H1 (cell line): ENCODE measurements at regions not wholly inside any gene's neighbourhood (a gene's known extent, or its start where the extent isn't known, plus 50 kb on each side); places are given as distances from the start of the nearest gene placed in this dataset.

Source experiments
- CTCF ChIA-PET: fragments of 300-600 bp; sonication (Branson Sonifier 250); formaldehyde crosslinking; loops from one replicate; lab custom pipeline; 2021; ENCODE audit not compliant: partially characterized antibody; lab: Charles Lee
- POLR2A ChIA-PET: fragments of 300-600 bp; sonication (Branson Sonifier 250); formaldehyde crosslinking; loops from one replicate; lab custom pipeline; 2021; ENCODE audit warnings: inconsistent platforms; ENCODE audit not compliant: partially characterized antibody; lab: Charles Lee
- DNase-seq, 2 experiments: peaks; one replicate each; pipeline versions ENCODE4 v3.0.0 to v3.0.0-alpha.2; 2010 to 2022; ENCODE audit warnings: low spot score in 2 of 2, low read depth in 1 of 2, mixed read lengths in 1 of 2
- FAIRE-seq: peaks from 2 replicates; lab custom pipeline; 2011; peaks lifted over from hg19 to GRCh38; lab: Jason Lieb, UNC
- H2AFZ ChIP-seq: 2 replicates; pipeline ENCODE4 v1.8.1; 2012; ENCODE audit warnings: low read length, inconsistent platforms
- H2AK5ac ChIP-seq: 2 replicates; pipeline ENCODE4 v1.6.1; 2013; ENCODE audit warnings: low read depth, low read length
- H2BK120ac ChIP-seq: replicated peaks from 2 replicates; pipeline ENCODE3; 2013; ENCODE audit warnings: low read depth, low read length, inconsistent platforms
- H2BK12ac ChIP-seq: 2 replicates; pipeline ENCODE4 v1.6.1; 2013; ENCODE audit warnings: low read depth, low read length
- H2BK15ac ChIP-seq: 2 replicates; pipeline ENCODE4 v1.6.1; 2013; ENCODE audit warnings: low read length
- H2BK20ac ChIP-seq: 2 replicates; pipeline ENCODE4 v1.6.1; 2013; ENCODE audit warnings: low read length
- H2BK5ac ChIP-seq: 2 replicates; pipeline ENCODE4 v1.6.1; 2013; ENCODE audit warnings: low read depth, low read length
- H3K14ac ChIP-seq: 2 replicates; pipeline ENCODE4 v1.6.1; 2013; ENCODE audit warnings: inconsistent platforms; ENCODE audit not compliant: insufficient read length
- H3K18ac ChIP-seq: 2 replicates; pipeline ENCODE4 v1.6.1; 2013; ENCODE audit warnings: low read length; ENCODE audit errors: extremely low read depth
- H3K23ac ChIP-seq: 2 replicates; pipeline ENCODE4 v1.6.1; 2013; ENCODE audit warnings: inconsistent platforms; ENCODE audit not compliant: insufficient read length
- H3K23me2 ChIP-seq: 2 replicates; pipeline ENCODE4 v1.6.1; 2013; ENCODE audit warnings: low read depth, low read length
- H3K27ac ChIP-seq: 2 replicates; pipeline ENCODE4 v1.6.1; 2011; ENCODE audit warnings: low read depth, low read length, inconsistent platforms
- H3K27me3 ChIP-seq, 4 experiments: replicated peaks in 1 of 4; 1 replicate in 1 of 4; 2 replicates in 3 of 4; pipeline versions ENCODE4 v1.6.1 to v1.8.1; 2011 to 2013; ENCODE audit warnings: low read length in 3 of 4, mild to moderate bottlenecking in 3 of 4, inconsistent platforms in 2 of 4, mixed read lengths in 2 of 4, moderate library complexity in 1 of 4; ENCODE audit not compliant: control insufficient read depth in 3 of 4, insufficient read depth in 3 of 4; ENCODE audit errors: extremely low read depth in 1 of 4
- H3K36me3 ChIP-seq, 4 experiments: 2 replicates each; pipeline versions ENCODE4 v1.6.1 to v1.8.1; 2011 to 2013; ENCODE audit warnings: mild to moderate bottlenecking in 4 of 4, low read length in 3 of 4, moderate library complexity in 2 of 4, control low read depth in 1 of 4, inconsistent platforms in 1 of 4; ENCODE audit not compliant: insufficient read depth in 4 of 4, control insufficient read depth in 2 of 4
- H3K4ac ChIP-seq: replicated peaks from 2 replicates; pipeline ENCODE3; 2013; ENCODE audit warnings: low read length, low read depth, mixed read lengths, inconsistent platforms; ENCODE audit not compliant: insufficient read length
- H3K4me1 ChIP-seq, 4 experiments: replicated peaks in 1 of 4; 1 replicate in 1 of 4; 2 replicates in 3 of 4; pipeline versions ENCODE4 v1.6.1 to v1.8.1; 2011 to 2013; ENCODE audit warnings: low read length in 3 of 4, inconsistent platforms in 2 of 4, mixed read lengths in 1 of 4; ENCODE audit not compliant: insufficient read depth in 4 of 4, control insufficient read depth in 3 of 4
- H3K4me2 ChIP-seq, 2 experiments: 2 replicates each; pipeline versions ENCODE4 v1.6.1 to v1.8.1; 2011 to 2013; ENCODE audit warnings: low read depth in 2 of 2, low read length in 2 of 2, control low read depth in 1 of 2, inconsistent platforms in 1 of 2, mild to moderate bottlenecking in 1 of 2; ENCODE audit not compliant: insufficient read depth in 1 of 2
- H3K4me3 ChIP-seq, 4 experiments: fragments of 200-600, 300-600 bp in 1 of 4; sonication (generic), shearing (Covaris generic), sonication (Bioruptor Twin) in 1 of 4; 2 replicates each; pipeline versions ENCODE4 v1.5.1 to v1.8.1; 2011 to 2016; ENCODE audit warnings: low read length in 4 of 4, low read depth in 3 of 4, control low read depth in 2 of 4, inconsistent platforms in 2 of 4, mild to moderate bottlenecking in 2 of 4, mixed read lengths in 1 of 4, moderate library complexity in 1 of 4; ENCODE audit not compliant: insufficient read depth in 2 of 4; ENCODE audit errors: extremely low read depth in 1 of 4
- H3K56ac ChIP-seq: replicated peaks from 2 replicates; pipeline ENCODE3; 2013; ENCODE audit warnings: low read depth, mild to moderate bottlenecking, mixed read lengths, low read length, inconsistent platforms; ENCODE audit not compliant: insufficient read length
- H3K79me1 ChIP-seq: 2 replicates; pipeline ENCODE4 v1.6.1; 2013; ENCODE audit warnings: low read depth, low read length, control low read depth
- H3K79me2 ChIP-seq, 2 experiments: 2 replicates each; pipeline versions ENCODE4 v1.6.1 to v1.8.1; 2012 to 2013; ENCODE audit warnings: low read length in 2 of 2, mild to moderate bottlenecking in 2 of 2, inconsistent platforms in 1 of 2; ENCODE audit not compliant: insufficient read depth in 2 of 2, control insufficient read depth in 1 of 2
- H3K9ac ChIP-seq, 4 experiments: replicated peaks in 1 of 4; 1 replicate in 1 of 4; 2 replicates in 3 of 4; pipeline versions ENCODE4 v1.6.1 to v1.8.1; 2011 to 2013; ENCODE audit warnings: low read depth in 3 of 4, low read length in 3 of 4, control low read depth in 2 of 4, mild to moderate bottlenecking in 2 of 4, moderate library complexity in 2 of 4, inconsistent platforms in 1 of 4; ENCODE audit errors: extremely low read depth in 1 of 4
- H3K9me3 ChIP-seq, 2 experiments: 2 replicates each; pipeline versions ENCODE4 v1.6.1 to v1.8.1; 2012 to 2013; ENCODE audit warnings: mild to moderate bottlenecking in 2 of 2, moderate library complexity in 2 of 2, control low read depth in 1 of 2, inconsistent platforms in 1 of 2, low read depth in 1 of 2, low read length in 1 of 2, mixed read lengths in 1 of 2; ENCODE audit not compliant: insufficient read depth in 2 of 2
- H4K20me1 ChIP-seq, 2 experiments: replicated peaks in 1 of 2; 2 replicates each; pipeline versions ENCODE3 to v1.8.1; 2011 to 2013; ENCODE audit warnings: inconsistent platforms in 2 of 2, low read length in 2 of 2, mild to moderate bottlenecking in 1 of 2; ENCODE audit not compliant: insufficient read depth in 2 of 2, control insufficient read depth in 1 of 2
- H4K5ac ChIP-seq: 2 replicates; pipeline ENCODE4 v1.6.1; 2013; ENCODE audit warnings: low read length, low read depth, mixed read lengths, inconsistent platforms; ENCODE audit not compliant: insufficient read length
- H4K8ac ChIP-seq: 2 replicates; pipeline ENCODE4 v1.8.0; 2013; ENCODE audit warnings: mild to moderate bottlenecking, moderate library complexity, low read length, inconsistent platforms; ENCODE audit not compliant: insufficient read depth; ENCODE audit errors: extremely low read depth
- H4K91ac ChIP-seq: replicated peaks from 2 replicates; pipeline ENCODE3; 2013; ENCODE audit warnings: low read length, mixed read lengths, inconsistent platforms; ENCODE audit not compliant: insufficient read length
- SIN3A ChIP-seq, 2 experiments: IDR thresholded peaks in 1 of 2; conservative IDR thresholded peaks in 1 of 2; 2 replicates each; pipeline ENCODE4 v1.6.1; 2011 to 2012; ENCODE audit warnings: low read length in 2 of 2, improper control_type of control experiment in 1 of 2, low read depth in 1 of 2, mild to moderate bottlenecking in 1 of 2
- SRF ChIP-seq: IDR thresholded peaks from 2 replicates; pipeline ENCODE4 v1.6.1; 2011; ENCODE audit warnings: mild to moderate bottlenecking, low read depth, low read length, moderate library complexity
- WGBS, 2 experiments: shearing (Covaris generic) in 1 of 2; methylation state at CpG; one replicate each; pipeline versions ENCODE4 v1.1.6 to v1.1.7; 2013 to 2015; ENCODE audit warnings: low lambda C conversion rate in 2 of 2, mixed read lengths in 2 of 2, inconsistent platforms in 1 of 2, low coverage in 1 of 2, missing lambda C conversion rate in 1 of 2; ENCODE audit not compliant: insufficient replicate concordance in 2 of 2, insufficient coverage in 1 of 2, insufficient read length in 1 of 2; ENCODE audit errors: extremely low coverage in 1 of 2, missing lambda C conversion rate in 1 of 2; 5-methylcytosine and 5-hydroxymethylcytosine counted together

DNA sequence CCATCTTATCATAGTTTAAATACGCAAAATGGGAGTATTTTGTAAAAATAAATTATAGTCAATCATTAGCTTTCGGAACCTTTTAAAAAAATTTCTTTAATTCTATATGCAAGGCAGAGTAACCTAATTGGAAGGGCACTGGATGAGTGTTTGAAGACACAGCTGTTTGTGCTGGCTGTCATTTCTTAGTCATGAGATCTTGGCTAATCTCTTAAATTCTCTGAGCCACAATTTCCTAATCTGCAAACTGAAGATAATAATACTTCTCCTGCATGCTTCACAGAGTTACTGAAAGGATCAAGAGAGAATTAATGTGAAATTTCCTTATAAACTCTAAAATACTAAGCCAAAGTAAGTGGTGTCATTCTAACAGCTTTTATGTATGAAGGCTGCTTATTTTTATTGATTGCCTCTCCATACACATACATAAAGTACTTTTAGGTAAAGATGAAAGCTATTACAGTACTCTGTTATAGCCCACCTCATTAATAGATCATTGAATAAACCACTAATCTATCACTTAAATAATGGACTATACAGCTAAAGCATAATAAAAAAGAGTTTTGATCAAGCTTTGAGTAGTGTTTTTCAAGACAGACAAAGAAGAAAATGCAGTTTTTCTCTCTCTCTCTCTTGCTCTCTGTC, 383.7 kb upstream of the IRAK1BP1 start:
- Histone ChIP-seq H3K4me3 (no peak overlapping the region), H3K4ac (no peak overlapping the region), H3K79me2 (no peaks in the 10 kb centered on the region), H3K14ac (no peak overlapping the region), H2BK12ac (no peak overlapping the region), H2AK5ac (no peak overlapping the region), H3K4me2 (no peak overlapping the region), H3K36me3 (no peaks in the 10 kb centered on the region), H3K79me1 (no peaks in the 10 kb centered on the region), H3K9me3 (no peaks in the 10 kb centered on the region), H3K56ac (no peak overlapping the region), H2AFZ (no peak overlapping the region), H3K23me2 (no peaks in the 10 kb centered on the region), H3K18ac (no peak overlapping the region), H4K5ac (no peak overlapping the region), H2BK15ac (no peak overlapping the region), H3K9ac (no peak overlapping the region), H2BK120ac (no peak overlapping the region), H4K20me1 (no peaks in the 10 kb centered on the region), H4K91ac (no peak overlapping the region), H3K27ac (no peak overlapping the region), H3K27me3 (no peaks in the 10 kb centered on the region), H3K4me1 (no peaks in the 10 kb centered on the region), H2BK20ac (no peak overlapping the region), H2BK5ac (no peak overlapping the region), H3K23ac (no peak overlapping the region), H4K8ac (no peak overlapping the region)
- CTCF ChIA-PET = interaction anchor here (0.6 kb wide), 1 partner anchor 565 kb away, joined by 3 read pairs; no protein-coding TSS in a partner anchor
- DNase-seq (no peak), FAIRE-seq (no peak)
- WGBS, 2 experiments = 74% methylated on average over 2 of the region's 2 CpGs; no CpG with 5 or more reads in 1 of the 2 experiments
- POLR2A ChIA-PET = no interaction called here
- no peak for TF ChIP-seq SIN3A (conservative IDR thresholded peaks at IDR 0.05 in 1 of 2, IDR thresholded peaks at IDR 0.05 in 1 of 2; ENCODE audit: low read depth in 1 of 2, low read length in 2 of 2)
- TF ChIP-seq SRF = no peak
